GM23338 (cell line): ENCODE measurements at regions not wholly inside any gene's neighbourhood (a gene's known extent, or its start where the extent isn't known, plus 50 kb on each side); places are given as distances from the start of the nearest gene placed in this dataset.

Experiments used
- CREB1 ChIP-seq: fragments of 250-450 bp; sonication (Bioruptor Pico); IDR thresholded peaks from 2 replicates; pipeline ENCODE4 v1.5.0; 2020; ENCODE audit warnings: low read depth, mild to moderate bottlenecking, moderate library complexity
- CTCF ChIP-seq, 2 experiments: fragments of 200-600 bp in 1 of 2; sonication (generic) in 1 of 2; conservative IDR thresholded peaks; 2 replicates each; pipeline versions ENCODE4 v1.5.1 to v1.6.1; 2016 to 2017; ENCODE audit warnings: antibody characterized with exemption in 2 of 2, low read depth in 2 of 2, mild to moderate bottlenecking in 2 of 2, moderate library complexity in 1 of 2
- EZH2 ChIP-seq: fragments of 200-600 bp; sonication (generic); IDR thresholded peaks from one replicate; pipeline ENCODE4 v1.8.0; 2017; ENCODE audit warnings: antibody characterized with exemption, mild to moderate bottlenecking, low read depth; ENCODE audit not compliant: unreplicated experiment
- EZH2phosphoT487 ChIP-seq: fragments of 200-600 bp; sonication (generic); IDR thresholded peaks from one replicate; pipeline ENCODE4 v1.8.1; 2018; ENCODE audit warnings: antibody characterized with exemption; ENCODE audit not compliant: unreplicated experiment
- JUNB ChIP-seq: IDR thresholded peaks from one replicate; pipeline ENCODE4 v1.6.1; 2016; ENCODE audit warnings: antibody characterized with exemption; ENCODE audit not compliant: unreplicated experiment
- POLR2AphosphoS5 ChIP-seq: IDR thresholded peaks from 2 replicates; pipeline ENCODE4 v1.6.1; 2016; ENCODE audit warnings: antibody characterized with exemption, low read depth
- ZNF331 ChIP-seq: fragments of 250-450 bp; sonication (Bioruptor Pico); IDR thresholded peaks from 2 replicates; pipeline ENCODE4 v1.5.0; 2020; ENCODE audit warnings: low read depth, mild to moderate bottlenecking, moderate library complexity

DNA sequence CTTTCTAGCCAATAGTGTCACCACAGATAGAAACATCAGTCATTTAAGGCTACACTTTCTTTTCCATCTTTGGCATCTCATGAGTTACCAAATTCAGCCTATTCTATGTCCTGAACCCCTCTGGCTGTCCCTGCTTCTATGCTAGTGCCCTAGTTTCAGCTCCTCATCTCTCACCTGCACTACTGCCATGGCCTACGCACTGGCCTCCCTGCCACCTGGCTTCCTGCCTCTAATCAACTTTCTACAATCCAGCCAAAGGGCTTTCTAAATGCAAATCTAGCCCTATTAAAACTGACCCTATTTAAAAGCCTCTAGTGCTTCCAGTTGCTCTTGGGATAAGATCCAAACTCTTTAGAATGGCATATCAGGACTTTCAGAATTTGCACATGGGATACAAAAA is 482.9 kb downstream of the TMEM38B start:
- TF ChIP-seq CTCF (conservative IDR thresholded peaks at IDR 0.05; ENCODE audit: low read depth in 2 of 2) = no peak
- no peak for TF ChIP-seq EZH2phosphoT487
- no peak for TF ChIP-seq JUNB
- no peak for TF ChIP-seq POLR2AphosphoS5
- no peak for TF ChIP-seq CREB1 (CRISPR knock-in tag)
- no peak for TF ChIP-seq ZNF331
- TF ChIP-seq EZH2 = no peak
